GM19351 (cell line): ENCODE measurements at regions not wholly inside any gene's neighbourhood (a gene's known extent, or its start where the extent isn't known, plus 50 kb on each side); places are given as distances from the start of the nearest gene placed in this dataset.
"Not testable (repeated sequence)": the region's sequence is repeated elsewhere in the genome, so short reads cannot be mapped to it uniquely, and the experiment has no call there.

Experiments
- ATAC-seq: cut with Tn5 transposase; IDR thresholded peaks from one replicate; pipeline ENCODE4 v1.9.1; 2021; ENCODE audit warnings: mild to moderate bottlenecking, moderate library complexity; ENCODE audit not compliant: unreplicated experiment

- no peak for ATAC-seq
Observed at GRCh38 chr1:68653882-68654281, 157.0 kb upstream of the DEPDC1 start.

- no peak for ATAC-seq
Observed at GRCh38 chr1:68673771-68674170, 176.9 kb upstream of the DEPDC1 start.

DNA sequence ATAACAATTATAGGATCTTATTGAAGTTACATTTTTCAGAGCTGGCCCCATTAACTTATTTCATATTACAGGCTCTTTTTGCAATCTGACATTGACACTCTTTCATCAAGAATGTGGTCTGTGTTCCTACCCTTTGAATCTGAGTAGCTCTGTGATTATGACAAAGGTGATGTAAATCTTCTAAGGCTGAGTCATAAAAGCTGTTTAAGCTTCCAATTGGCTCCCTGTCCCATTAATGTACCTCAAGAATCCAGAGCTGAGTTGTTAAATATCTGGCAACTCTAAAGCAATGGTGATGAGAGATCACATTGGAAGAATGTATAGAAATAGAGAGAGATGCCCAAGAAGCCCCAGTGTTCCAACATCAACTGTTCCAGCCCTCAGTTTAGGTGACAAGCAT, 178.5 kb upstream of the DEPDC1 start:
- ATAC-seq = no peak

DNA sequence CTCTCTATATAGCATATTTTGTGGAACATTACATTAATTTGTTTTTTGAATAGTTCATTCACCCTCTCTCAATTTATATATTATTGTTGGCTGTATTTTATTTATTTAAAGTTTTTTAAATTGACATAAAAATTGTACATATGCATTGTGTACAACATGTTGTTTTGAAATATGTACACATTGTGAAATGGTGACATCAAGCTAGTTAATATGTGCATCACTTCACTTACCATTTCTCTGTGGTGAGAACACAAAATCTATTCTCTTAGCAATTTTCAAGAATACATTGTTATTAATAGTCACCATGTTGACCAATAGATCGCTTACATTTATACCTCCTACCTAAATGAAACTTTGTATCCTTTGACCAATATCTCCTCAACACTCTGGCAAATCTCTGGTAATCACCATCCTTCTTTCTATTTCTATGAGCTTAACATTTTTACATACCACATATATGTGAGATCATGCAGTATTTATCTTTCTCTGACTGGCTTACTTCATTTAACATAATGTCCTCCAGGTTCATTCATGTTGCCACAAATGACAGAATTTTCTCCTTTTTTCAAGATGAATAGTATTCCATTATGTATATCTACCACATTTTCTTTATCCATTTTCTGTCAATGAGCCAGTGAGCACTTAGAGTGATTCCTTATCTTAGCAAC, 180.9 kb upstream of the DEPDC1 start:
- ATAC-seq = no peak

DNA sequence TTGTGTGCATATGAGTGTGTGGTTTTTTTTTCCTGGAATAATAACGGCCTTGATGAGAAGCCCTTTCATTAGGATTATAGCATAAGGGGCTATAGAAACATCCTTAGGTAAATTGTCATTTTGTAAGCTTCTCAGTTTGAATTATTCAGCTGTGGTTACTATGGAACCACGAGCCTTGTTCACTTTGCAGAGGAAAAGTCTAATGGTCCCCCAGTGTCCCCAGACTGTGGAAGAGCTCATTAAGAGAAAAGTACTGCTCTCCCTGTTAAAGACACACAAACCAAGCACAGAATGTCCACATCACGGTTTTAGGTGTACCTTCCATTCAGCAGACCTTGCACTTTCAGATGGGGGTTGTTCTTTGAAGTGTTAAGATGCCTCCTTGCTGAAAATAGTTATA, 199.3 kb upstream of the DEPDC1 start:
- no peak for ATAC-seq

GRCh38 chr1:68703921-68704354, 207.1 kb upstream of the DEPDC1 start:
- ATAC-seq = no peak

GRCh38 chr1:68704800-68705443, 208.0 kb upstream of the DEPDC1 start:
- ATAC-seq = no peak

GRCh38 chr1:68705466-68705865, 208.6 kb upstream of the DEPDC1 start:
- ATAC-seq = no peak

GRCh38 chr1:68706639-68707317, 209.9 kb upstream of the DEPDC1 start:
- ATAC-seq = peak; percentile 52

GRCh38 chr1:68717330-68717729, 220.4 kb upstream of the DEPDC1 start:
- no peak for ATAC-seq

GRCh38 chr1:68720476-68720875, 223.6 kb upstream of the DEPDC1 start:
- no peak for ATAC-seq

- ATAC-seq = no peak
Observed at GRCh38 chr1:68723791-68724190, 226.9 kb upstream of the DEPDC1 start.

GRCh38 chr1:68725001-68725752, 228.3 kb upstream of the DEPDC1 start:
- no peak for ATAC-seq

DNA sequence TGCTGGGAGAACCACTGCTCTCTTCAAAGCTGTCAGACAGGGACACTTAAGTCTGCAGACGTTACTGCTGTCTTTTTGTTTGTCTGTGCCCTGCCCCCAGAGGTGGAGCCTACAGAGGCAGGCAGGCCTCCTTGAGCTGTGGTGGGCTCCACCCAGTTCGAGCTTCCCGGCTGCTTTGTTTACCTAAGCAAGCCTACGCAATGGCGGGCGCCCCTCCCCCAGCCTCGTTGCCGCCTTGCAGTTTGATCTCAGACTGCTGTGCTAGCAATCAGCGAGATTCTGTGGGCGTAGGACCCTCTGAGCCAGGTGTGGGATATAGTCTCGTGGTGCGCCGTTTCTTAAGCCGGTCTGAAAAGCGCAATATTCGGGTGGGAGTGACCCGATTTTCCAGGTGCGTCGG, 242.6 kb upstream of the DEPDC1 start:
- not testable (repeated sequence) for ATAC-seq

- ATAC-seq = no peak
Observed at GRCh38 chr1:68745011-68745410, 248.1 kb upstream of the DEPDC1 start.

DNA sequence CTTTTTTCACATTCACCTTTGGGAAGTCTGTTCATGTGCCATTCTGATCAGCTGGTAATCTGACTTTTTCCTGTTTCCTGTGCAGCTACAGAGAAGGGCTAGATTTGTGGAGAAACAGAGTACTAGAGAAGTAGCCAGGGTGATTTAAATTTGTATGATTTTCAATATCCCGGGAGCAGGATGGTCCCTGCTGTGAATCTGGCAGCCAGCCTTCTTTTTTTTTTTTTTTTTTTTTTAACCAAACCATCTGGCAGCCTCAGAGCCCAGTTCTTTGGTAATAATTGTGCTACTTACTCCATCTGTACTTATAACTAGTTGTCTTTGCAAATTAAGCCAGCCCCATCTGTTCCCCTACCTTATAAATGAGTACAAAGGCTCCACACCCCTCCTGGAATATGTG, 248.6 kb upstream of the DEPDC1 start:
- ATAC-seq = no peak

GRCh38 chr1:68746378-68746777, 249.5 kb upstream of the DEPDC1 start:
- ATAC-seq = no peak

- ATAC-seq = no peak
Observed at GRCh38 chr1:68751723-68752122, 254.8 kb upstream of the DEPDC1 start.

DNA sequence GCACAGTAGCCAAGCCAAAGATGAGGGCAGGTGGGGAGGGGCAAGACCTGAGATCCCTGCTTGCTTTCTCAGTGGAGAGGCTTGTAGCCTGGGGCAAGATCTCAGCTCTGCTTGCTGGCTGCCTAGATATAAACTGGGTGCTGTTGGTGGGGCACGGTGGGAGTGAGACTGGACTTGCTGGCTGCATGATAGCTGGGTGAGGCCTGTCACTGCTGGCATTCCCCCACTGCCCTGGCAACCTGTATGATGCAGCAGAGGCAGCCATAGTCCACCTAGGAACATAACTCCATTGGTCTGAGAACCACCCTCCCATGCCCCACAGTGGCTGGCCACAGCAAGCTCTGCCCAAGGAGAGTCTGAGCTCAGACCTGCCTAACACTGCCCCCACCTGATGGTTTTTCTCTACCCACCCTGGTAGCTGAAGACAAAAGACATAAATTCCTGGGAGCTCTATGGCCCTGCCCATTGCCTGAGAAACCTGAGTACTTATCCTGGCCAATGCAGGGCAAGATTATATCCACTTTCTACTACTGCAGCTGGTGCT, 261.9 kb upstream of the DEPDC1 start:
- no peak for ATAC-seq

GRCh38 chr1:68767941-68768340, 271.1 kb upstream of the DEPDC1 start:
- no peak for ATAC-seq

- no peak for ATAC-seq
Observed at GRCh38 chr1:68770817-68771216, 273.9 kb upstream of the DEPDC1 start.
